ENCODE measurements at regions not wholly inside any gene's neighbourhood (a gene's known extent, or its start where the extent isn't known, plus 50 kb on each side); places are given as distances from the start of the nearest gene placed in this dataset.

DNA sequence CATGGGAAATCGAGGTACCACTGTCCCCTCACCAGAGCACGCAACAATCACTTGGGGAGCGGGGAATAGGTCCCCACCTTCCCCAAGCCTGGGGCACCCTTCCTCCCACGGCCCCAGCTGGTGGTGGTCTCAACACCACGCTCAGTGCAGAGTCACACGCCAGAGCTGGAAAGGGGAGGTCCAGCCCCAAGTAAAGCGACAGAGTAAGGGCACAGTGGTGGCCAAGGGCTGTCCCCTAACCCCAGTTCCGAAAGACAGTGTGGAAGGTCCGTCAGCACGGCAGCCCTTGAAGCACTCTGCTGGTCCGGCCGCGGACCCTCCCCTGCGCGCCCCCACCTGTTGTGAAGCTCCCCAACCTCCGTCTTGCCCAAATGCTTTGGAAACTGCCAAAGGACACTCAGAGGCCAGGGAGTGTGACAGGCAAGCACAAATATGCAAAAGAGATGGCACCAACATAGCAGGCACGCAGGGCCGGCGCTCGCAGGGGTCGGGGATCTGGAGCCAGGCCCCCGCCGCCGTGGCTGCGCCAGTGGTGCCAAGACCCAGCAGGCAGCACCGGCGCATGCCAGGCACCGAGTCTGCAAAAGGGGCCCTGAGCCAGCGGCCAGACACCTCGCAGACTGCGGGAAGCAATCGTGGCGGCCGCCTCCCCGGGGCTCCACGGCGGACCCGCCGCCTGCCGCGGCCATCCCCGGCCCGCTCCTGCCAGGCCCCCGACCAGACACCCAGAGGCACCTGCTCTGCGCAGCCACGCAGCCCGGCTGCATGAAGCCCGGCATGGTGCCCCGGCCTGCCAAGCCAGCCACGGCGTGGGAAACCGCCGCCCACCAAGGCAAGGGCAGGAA lies 51.6 kb upstream of the SRRM3 start:
- intact Hi-C loops (cut with micrococcal nuclease) = no loop called here
- Histone ChIP-seq H3K4me2 (ENCODE audit: low read length) (no peak overlapping the region), H3K27ac (ENCODE audit: low read length) (no peak overlapping the region), H3K79me2 (ENCODE audit: low read length) (no peaks in the 10 kb centered on the region), H3K36me3 (ENCODE audit: low read depth, low read length) (no peaks in the 10 kb centered on the region), H3F3A (ENCODE audit: low read length, unreplicated experiment) (no peaks in the 10 kb centered on the region), H2AFZ (ENCODE audit: low read length) (no peak overlapping the region), H3K9me2 (replicated peaks; ENCODE audit: low read length) (no peaks in the 10 kb centered on the region), H4K20me1 (ENCODE audit: low read length) (no peaks in the 10 kb centered on the region), H3K9me3 (ENCODE audit: low read length) (no peaks in the 10 kb centered on the region), H3K27me3 (ENCODE audit: low read length) (no peaks in the 10 kb centered on the region), H3K4me3 (ENCODE audit: low read length) (no peak overlapping the region), H3K9ac (ENCODE audit: low read length) (no peak overlapping the region), H3K4me1 (ENCODE audit: insufficient read depth, low read length) (no peaks in the 10 kb centered on the region)
- no peak for TF ChIP-seq EZH2 (IDR thresholded peaks at IDR 0.05; ENCODE audit: low read length, unreplicated experiment)
- no peak for TF ChIP-seq EZH2phosphoT487 (IDR thresholded peaks at IDR 0.05; ENCODE audit: borderline replicate concordance, low read length)
- TF ChIP-seq, protein P1, sequence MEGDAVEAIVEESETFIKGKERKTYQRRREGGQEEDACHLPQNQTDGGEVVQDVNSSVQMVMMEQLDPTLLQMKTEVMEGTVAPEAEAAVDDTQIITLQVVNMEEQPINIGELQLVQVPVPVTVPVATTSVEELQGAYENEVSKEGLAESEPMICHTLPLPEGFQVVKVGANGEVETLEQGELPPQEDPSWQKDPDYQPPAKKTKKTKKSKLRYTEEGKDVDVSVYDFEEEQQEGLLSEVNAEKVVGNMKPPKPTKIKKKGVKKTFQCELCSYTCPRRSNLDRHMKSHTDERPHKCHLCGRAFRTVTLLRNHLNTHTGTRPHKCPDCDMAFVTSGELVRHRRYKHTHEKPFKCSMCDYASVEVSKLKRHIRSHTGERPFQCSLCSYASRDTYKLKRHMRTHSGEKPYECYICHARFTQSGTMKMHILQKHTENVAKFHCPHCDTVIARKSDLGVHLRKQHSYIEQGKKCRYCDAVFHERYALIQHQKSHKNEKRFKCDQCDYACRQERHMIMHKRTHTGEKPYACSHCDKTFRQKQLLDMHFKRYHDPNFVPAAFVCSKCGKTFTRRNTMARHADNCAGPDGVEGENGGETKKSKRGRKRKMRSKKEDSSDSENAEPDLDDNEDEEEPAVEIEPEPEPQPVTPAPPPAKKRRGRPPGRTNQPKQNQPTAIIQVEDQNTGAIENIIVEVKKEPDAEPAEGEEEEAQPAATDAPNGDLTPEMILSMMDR (conservative IDR thresholded peaks at IDR 0.05; ENCODE audit: low read depth, low read length) = no peak
- ChIA-PET POLR2A (ENCODE audit: unreplicated experiment) (no interaction called here), CTCF (no interaction called here)
- no TSS peak for BruUV-seq (replicated peaks)
- DNase-seq (no peak), ATAC-seq (no peak)

All from PC-3 (cell line).